NB4 (cell line): ENCODE measurements at regions not wholly inside any gene's neighbourhood (a gene's known extent, or its start where the extent isn't known, plus 50 kb on each side); places are given as distances from the start of the nearest gene placed in this dataset.

ENCODE experiments used
- DNase-seq: peaks from one replicate; pipeline ENCODE4 v3.0.0; 2010; ENCODE audit warnings: low read depth
- H3K4me3 ChIP-seq: one replicate; pipeline ENCODE4 v1.5.1; 2011; ENCODE audit warnings: mild to moderate bottlenecking, low read depth, low read length, moderate library complexity
- MYC ChIP-seq: IDR thresholded peaks from 2 replicates; pipeline ENCODE4 v1.6.1; 2011; ENCODE audit warnings: low read depth, low read length
- POLR2A ChIP-seq: IDR thresholded peaks from 2 replicates; pipeline ENCODE4 v1.6.1; 2011; ENCODE audit warnings: mild to moderate bottlenecking; ENCODE audit not compliant: insufficient read length; ENCODE audit errors: extremely low read depth
- TF ChIP-seq, protein P1 (sequence below): IDR thresholded peaks from one replicate; pipeline ENCODE4 v1.5.1; 2012; ENCODE audit warnings: low read depth, low read length
- TF ChIP-seq, protein P2 (sequence below): IDR thresholded peaks from 2 replicates; pipeline ENCODE4 v1.6.1; 2011; ENCODE audit warnings: low read depth, low read length

DNA sequence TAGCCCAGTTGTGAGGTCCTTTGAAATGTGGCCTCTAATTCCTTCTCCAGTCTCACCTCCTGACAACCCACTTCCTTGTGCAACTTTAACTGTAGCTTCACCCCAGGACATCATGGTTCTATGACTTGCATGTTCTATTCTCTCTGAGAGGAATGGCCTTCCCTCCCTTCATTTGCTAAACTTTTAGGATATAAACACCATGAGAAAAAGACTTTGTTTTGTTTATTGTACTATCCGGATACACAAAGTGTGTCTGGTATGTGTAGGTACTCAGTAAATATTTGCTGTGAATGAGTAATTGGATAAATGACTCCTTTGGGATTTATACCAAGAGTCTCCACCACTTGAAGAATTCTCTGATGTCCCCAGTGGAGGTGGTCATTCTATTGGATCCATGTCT lies 547.6 kb downstream of the INSC start:
- DNase-seq: no peak
- TF ChIP-seq MYC (no peak), POLR2A (no peak)
- TF ChIP-seq, protein P1, sequence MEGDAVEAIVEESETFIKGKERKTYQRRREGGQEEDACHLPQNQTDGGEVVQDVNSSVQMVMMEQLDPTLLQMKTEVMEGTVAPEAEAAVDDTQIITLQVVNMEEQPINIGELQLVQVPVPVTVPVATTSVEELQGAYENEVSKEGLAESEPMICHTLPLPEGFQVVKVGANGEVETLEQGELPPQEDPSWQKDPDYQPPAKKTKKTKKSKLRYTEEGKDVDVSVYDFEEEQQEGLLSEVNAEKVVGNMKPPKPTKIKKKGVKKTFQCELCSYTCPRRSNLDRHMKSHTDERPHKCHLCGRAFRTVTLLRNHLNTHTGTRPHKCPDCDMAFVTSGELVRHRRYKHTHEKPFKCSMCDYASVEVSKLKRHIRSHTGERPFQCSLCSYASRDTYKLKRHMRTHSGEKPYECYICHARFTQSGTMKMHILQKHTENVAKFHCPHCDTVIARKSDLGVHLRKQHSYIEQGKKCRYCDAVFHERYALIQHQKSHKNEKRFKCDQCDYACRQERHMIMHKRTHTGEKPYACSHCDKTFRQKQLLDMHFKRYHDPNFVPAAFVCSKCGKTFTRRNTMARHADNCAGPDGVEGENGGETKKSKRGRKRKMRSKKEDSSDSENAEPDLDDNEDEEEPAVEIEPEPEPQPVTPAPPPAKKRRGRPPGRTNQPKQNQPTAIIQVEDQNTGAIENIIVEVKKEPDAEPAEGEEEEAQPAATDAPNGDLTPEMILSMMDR: no peak
- TF ChIP-seq, protein P2, sequence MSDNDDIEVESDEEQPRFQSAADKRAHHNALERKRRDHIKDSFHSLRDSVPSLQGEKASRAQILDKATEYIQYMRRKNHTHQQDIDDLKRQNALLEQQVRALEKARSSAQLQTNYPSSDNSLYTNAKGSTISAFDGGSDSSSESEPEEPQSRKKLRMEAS: no peak
- H3K4me3 ChIP-seq: no peak overlapping the region

DNA sequence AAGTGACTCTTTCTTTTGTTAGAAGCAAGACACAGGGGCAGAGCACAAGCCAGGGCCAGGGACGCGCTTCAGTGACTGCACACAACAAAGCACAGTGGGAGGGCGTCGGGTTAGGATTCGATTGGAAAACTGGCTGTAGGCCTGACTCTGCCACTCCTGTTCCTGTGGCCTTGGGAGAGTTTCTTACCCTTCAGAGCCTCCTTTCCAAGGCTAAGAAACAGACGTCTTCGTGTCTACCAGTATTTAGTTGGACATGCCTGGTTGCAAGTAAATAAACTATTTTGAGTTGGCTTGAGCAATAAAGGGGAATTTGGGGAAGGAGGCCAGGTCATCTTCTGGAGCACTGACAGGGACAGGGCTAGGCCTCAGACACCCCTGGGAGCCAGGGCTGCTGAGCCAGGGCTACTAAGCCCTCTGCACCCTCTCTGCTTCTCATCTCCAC lies 549.1 kb downstream of the INSC start:
- no peak overlapping the region for H3K4me3 ChIP-seq
- no peak for DNase-seq
- TF ChIP-seq, protein P1: no peak
- TF ChIP-seq, protein P2: no peak
- TF ChIP-seq MYC (no peak), POLR2A (no peak)

GRCh38 chr11:15665368-15665871 lies 550.7 kb downstream of the INSC start:
- no peak overlapping the region for H3K4me3 ChIP-seq
- TF ChIP-seq MYC (no peak), POLR2A (no peak)
- DNase-seq: no peak

DNA sequence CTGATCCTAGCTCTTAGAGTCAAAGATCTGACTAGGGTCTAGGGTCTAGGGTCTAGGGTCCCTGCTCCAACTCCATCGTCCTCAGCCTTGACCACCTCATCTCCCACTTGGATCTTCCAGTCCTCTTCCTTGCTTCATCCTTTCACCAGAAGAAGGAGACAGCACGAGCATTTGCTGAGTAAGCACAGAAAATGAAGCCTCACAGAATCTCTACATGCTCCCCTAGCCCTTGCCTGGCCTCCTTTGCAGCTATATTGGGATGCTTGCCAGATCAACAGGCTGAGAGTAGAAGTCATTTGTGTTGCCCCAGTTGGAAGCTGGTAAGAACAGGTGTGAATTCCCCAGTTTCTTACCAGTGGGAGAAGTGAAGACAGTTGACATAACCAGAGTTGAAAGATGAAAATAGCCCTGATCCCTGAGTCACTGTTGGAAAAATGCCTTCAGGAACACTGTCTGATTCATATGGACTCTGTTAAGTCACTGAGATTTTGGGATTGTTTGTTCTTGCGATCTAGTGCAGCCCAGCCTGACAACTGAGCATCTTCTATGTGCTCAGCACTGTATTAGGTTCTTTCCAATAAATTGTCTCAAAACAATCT lies 552.5 kb downstream of the INSC start:
- no peak overlapping the region for H3K4me3 ChIP-seq
- TF ChIP-seq MYC: no peak
- TF ChIP-seq, protein P2: no peak
- TF ChIP-seq POLR2A: no peak
- TF ChIP-seq, protein P1: no peak
- no peak for DNase-seq

- DNase-seq: no peak
- H3K4me3 ChIP-seq: no peak overlapping the region
- TF ChIP-seq, protein P2: no peak
- TF ChIP-seq, protein P1: no peak
- no peak for TF ChIP-seq POLR2A
- TF ChIP-seq MYC: no peak
Observed at GRCh38 chr11:15668718-15669117, 554.0 kb downstream of the INSC start.

- TF ChIP-seq, protein P2: no peak
- no peak for TF ChIP-seq POLR2A
- TF ChIP-seq MYC: no peak
- DNase-seq: no peak
- H3K4me3 ChIP-seq: no peak overlapping the region
Observed at GRCh38 chr11:15670520-15671070, 555.9 kb downstream of the INSC start.
